Activated naive CD4-positive, alpha-beta T cell treated with anti-CD3 and anti-CD28 coated beads, Interleukin-2, amount 50 U/mL, for 24 hours (primary cell): ENCODE measurements at regions not wholly inside any gene's neighbourhood (a gene's known extent, or its start where the extent isn't known, plus 50 kb on each side); places are given as distances from the start of the nearest gene placed in this dataset.

Experiments
- H3K27ac Mint-ChIP-seq: one replicate; pipeline ENCODE4 v1.8.0; 2021; ENCODE audit warnings: mild to moderate bottlenecking, mixed read lengths
- H3K27me3 Mint-ChIP-seq: one replicate; pipeline ENCODE4 v1.8.0; 2021; ENCODE audit warnings: mixed read lengths
- H3K36me3 Mint-ChIP-seq: one replicate; pipeline ENCODE4 v1.8.0; 2021; ENCODE audit warnings: mixed read lengths
- H3K4me1 Mint-ChIP-seq: one replicate; pipeline ENCODE4 v1.8.0; 2021; ENCODE audit warnings: mixed read lengths
- H3K4me3 Mint-ChIP-seq: one replicate; pipeline ENCODE4 v1.8.0; 2021; ENCODE audit warnings: mild to moderate bottlenecking, mixed read lengths
- H3K9me3 Mint-ChIP-seq: one replicate; pipeline ENCODE4 v1.8.0; 2021; ENCODE audit warnings: mixed read lengths

DNA sequence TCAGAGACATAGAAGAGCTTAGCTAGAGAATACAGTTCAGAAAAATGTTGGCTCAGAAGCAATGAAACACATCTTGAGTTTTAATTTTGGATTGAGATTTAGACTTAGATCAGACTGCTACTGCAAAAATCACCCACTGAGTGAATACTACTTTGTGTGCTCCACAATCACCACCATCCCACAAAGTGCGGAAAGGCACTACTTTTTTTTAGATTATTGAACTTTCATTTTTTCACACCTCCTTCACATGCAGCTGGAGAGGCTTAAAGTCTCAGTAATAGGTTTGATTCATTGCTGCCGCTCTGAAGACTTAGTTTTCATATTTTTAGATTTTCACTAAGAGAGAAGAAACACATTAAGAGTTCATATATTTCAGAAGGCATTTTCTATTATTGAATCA lies 289.9 kb upstream of the PRR20A start:
- Mint-ChIP-seq H3K27ac (no peak overlapping the region), H3K9me3 (no peaks in the 10 kb centered on the region), H3K4me1 (no peaks in the 10 kb centered on the region), H3K36me3 (no peaks in the 10 kb centered on the region), H3K27me3 (no peaks in the 10 kb centered on the region), H3K4me3 (no peak overlapping the region)

DNA sequence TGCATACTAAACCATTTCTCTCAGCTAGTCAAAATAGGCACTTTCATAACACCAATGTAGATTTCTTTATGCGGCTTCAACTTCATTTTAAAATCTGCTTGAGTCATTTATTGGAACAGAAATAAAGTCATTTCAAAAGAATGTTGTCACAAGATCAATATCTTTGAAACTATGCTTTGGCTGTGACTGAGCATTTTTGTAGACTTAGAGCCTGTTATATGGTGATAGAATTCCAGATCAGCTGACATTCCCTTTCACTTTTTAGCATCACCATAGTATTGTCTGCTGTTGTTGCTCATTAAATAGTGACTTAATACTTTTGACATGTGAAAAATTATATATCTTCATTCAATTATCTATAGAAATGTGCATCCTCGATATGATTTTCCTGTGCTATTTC lies 279.2 kb upstream of the PRR20A start:
- H3K9me3 Mint-ChIP-seq = peaks cover 5% of the 10 kb centered on the region
- H3K4me3 Mint-ChIP-seq = no peak overlapping the region
- no peaks in the 10 kb centered on the region for H3K4me1 Mint-ChIP-seq
- H3K27ac Mint-ChIP-seq = no peak overlapping the region
- H3K36me3 Mint-ChIP-seq = no peaks in the 10 kb centered on the region
- H3K27me3 Mint-ChIP-seq = no peaks in the 10 kb centered on the region

DNA sequence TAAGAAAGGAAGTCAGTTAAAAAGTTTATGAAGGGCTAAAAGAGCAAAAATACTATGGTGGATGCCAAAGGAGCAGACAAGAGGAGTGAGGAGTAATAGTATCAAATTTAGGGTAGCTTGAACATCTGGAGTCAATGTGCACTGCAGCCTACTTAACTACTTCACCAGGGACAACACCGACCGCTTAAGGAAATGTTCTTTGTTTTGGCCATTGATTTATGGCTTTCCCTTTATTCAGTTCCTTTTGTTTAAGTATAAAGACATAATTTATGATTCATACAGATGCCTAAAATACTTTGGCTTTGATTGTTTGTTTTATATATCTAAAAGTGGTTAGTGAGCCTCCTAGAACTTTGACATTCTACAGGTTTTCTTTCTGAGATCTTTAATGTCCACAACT lies 276.3 kb upstream of the PRR20A start:
- H3K36me3 Mint-ChIP-seq = no peaks in the 10 kb centered on the region
- no peaks in the 10 kb centered on the region for H3K4me1 Mint-ChIP-seq
- H3K9me3 Mint-ChIP-seq = peaks cover 5% of the 10 kb centered on the region
- no peak overlapping the region for H3K27ac Mint-ChIP-seq
- no peak overlapping the region for H3K4me3 Mint-ChIP-seq
- no peaks in the 10 kb centered on the region for H3K27me3 Mint-ChIP-seq

DNA sequence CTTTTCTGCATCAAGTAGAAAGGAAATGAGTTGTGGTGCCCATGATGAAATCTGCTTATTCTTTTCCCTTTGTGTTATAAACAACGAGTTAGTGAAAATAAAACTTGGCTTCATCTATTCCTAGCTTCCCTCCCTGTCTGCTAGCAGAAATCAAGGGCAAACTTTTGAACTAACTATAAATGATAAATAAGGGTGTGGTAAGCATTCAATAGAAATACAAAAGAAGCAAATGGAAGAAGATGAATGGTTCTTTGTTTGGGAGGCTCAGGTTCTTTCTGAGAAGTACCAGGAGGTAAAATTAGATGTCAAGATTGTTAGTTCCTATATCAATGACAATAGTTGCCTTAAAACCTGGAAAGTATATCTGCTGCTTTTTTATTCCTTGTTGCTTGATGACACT lies 275.3 kb upstream of the PRR20A start:
- Mint-ChIP-seq H3K4me1 (no peaks in the 10 kb centered on the region), H3K4me3 (no peak overlapping the region), H3K27ac (no peak overlapping the region), H3K9me3 (peaks cover 5% of the 10 kb centered on the region), H3K36me3 (no peaks in the 10 kb centered on the region), H3K27me3 (no peaks in the 10 kb centered on the region)

DNA sequence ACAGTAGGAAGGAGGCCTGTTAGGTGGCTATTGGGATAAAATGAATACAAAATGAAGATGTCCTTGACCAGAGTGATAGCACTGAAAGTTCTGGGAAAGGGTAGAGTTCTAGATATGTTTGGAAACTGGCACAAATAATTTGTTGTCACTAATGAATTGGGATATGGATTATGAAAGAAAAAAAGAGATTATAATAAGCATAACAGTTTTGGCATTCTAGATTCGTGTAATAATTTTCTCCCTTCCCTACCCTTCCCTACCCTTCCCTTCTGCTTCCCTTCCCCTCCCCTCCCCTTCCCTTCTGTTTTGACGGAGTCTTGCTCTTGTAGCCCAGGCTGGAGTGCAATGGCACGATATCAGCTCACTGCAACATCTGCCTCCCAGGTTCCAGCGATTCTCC lies 271.0 kb upstream of the PRR20A start:
- Mint-ChIP-seq H3K36me3 (no peaks in the 10 kb centered on the region), H3K4me1 (no peaks in the 10 kb centered on the region), H3K27me3 (no peaks in the 10 kb centered on the region), H3K9me3 (no peaks in the 10 kb centered on the region), H3K4me3 (no peak overlapping the region), H3K27ac (no peak overlapping the region)

DNA sequence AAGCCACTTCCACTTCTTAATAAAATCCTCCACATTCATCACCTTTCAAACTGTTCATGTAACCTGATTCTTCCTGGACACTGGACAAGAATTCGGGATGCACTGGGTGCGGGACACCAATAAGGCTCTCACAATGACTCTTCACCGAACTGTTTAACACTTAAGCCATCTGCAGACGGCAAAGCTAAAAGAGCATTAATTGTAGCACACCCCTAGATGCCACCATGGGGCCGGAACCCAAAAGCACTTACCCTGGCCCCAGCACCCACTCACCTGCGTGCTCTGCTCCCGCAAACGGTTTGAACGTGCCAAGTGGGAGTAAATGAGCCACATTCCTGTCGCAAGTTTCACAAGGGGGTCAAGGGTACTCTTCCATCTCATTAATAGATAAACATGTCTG lies 254.3 kb upstream of the PRR20A start:
- Mint-ChIP-seq H3K36me3 (no peaks in the 10 kb centered on the region), H3K9me3 (peaks cover 9% of the 10 kb centered on the region), H3K27ac (no peak overlapping the region), H3K4me1 (no peaks in the 10 kb centered on the region), H3K4me3 (no peak overlapping the region), H3K27me3 (no peaks in the 10 kb centered on the region)

DNA sequence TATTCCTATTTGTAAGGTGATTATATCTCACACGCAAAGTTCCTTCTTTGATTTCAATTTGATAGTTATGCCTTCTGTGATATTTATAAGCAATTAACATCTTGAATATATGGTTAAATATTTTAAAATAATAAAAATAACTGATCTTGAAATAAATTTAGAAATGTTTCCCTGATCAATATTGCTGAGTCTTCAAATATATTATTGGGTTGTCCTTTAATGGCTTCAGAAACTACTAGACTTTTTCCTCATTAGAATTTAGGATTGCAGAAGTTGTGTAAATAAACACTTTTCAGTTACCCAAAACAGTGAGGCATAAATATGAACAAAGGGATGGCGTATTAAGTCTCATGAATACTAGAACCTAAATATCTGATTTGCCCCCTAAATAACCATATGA lies 252.3 kb upstream of the PRR20A start:
- H3K9me3 Mint-ChIP-seq = peaks cover 12% of the 10 kb centered on the region
- no peaks in the 10 kb centered on the region for H3K36me3 Mint-ChIP-seq
- no peaks in the 10 kb centered on the region for H3K27me3 Mint-ChIP-seq
- H3K27ac Mint-ChIP-seq = no peak overlapping the region
- H3K4me1 Mint-ChIP-seq = no peaks in the 10 kb centered on the region
- no peak overlapping the region for H3K4me3 Mint-ChIP-seq

DNA sequence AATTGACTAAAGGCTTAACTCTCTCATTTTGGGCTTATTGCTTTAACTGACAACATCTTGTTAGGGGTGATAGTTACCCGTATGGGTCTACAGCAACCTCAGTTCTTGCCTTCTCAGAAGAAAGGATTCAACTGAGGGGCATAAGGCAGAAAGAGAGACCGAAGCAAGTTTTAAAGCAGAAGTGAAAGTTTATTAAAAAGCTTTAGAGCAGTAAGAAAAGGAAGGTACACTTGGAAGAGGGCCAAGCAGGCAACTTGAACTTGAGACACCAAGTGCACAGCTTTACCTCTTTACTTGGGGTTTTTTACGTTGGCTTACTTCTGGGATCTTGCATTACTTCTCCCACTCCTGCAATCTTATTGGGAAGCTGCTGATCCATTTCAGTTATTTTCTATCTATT lies 246.9 kb upstream of the PRR20A start:
- no peaks in the 10 kb centered on the region for H3K4me1 Mint-ChIP-seq
- H3K36me3 Mint-ChIP-seq = no peaks in the 10 kb centered on the region
- no peak overlapping the region for H3K4me3 Mint-ChIP-seq
- H3K9me3 Mint-ChIP-seq = peaks cover 11% of the 10 kb centered on the region
- H3K27ac Mint-ChIP-seq = no peak overlapping the region
- no peaks in the 10 kb centered on the region for H3K27me3 Mint-ChIP-seq

DNA sequence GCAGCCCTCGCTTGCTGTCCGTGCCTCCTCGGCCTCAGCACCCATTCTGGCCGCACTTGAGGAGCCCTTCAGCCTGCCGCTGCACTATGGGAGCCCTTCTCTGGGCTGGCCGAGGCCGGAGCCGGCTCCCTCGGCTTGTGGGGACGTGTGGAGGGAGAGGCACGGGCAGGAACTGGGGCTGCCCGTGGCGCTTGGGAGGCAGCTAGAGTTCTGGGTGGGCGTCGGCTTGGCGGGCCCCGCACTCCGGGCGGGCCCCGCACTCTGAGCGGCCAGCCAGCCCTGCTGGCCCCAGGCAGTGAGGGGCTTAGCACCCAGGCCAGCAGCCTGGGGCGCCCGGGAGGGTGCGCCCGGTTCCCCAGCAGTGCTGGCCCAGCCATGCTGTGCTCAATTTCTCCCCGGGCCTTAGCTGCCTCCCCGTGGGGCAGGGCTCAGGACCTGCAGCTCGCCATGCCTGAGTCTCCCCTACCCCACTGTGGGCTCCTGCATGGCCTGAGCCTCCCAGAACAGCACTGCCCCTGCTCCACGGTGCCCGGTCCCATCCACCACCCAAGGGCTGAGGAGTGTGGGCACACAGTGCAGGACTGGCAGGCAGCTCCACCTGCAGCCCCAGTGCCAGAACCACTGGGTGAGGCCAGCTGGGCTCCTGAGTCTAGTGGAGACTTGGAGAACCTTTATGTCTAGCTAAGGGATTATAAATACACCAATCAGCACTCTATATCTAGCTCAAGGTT lies 240.0 kb upstream of the PRR20A start:
- no peaks in the 10 kb centered on the region for H3K36me3 Mint-ChIP-seq

DNA sequence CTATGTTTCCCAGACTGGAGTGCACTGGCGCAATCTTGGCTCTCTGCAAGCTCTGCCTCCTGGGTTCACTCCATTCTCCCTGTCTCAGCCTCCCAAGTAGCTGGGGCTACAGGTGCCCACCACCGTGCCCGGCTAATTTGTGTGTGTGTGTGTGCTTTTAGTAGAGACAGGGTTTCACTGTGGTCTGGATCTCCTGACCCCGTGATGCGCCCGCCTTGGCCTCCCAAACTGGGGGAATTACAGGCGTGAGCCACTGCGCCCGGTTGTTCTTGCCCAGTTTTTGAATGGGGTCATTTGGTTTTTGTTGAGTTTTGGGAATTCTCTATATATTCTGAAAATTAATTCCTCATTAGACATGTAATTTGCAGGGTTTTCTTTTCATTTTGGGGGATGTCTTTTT lies 238.4 kb upstream of the PRR20A start:
- H3K36me3 Mint-ChIP-seq = no peaks in the 10 kb centered on the region
- no peak overlapping the region for H3K4me3 Mint-ChIP-seq
- no peak overlapping the region for H3K27ac Mint-ChIP-seq
- H3K27me3 Mint-ChIP-seq = no peaks in the 10 kb centered on the region
- H3K4me1 Mint-ChIP-seq = no peaks in the 10 kb centered on the region
- no peaks in the 10 kb centered on the region for H3K9me3 Mint-ChIP-seq

More for the DNA sequence above, 240.0 kb upstream of the PRR20A start:
- no peaks in the 10 kb centered on the region for H3K9me3 Mint-ChIP-seq
- H3K4me3 Mint-ChIP-seq = no peak overlapping the region
- no peaks in the 10 kb centered on the region for H3K4me1 Mint-ChIP-seq
- H3K27ac Mint-ChIP-seq = no peak overlapping the region
- H3K27me3 Mint-ChIP-seq = no peaks in the 10 kb centered on the region

DNA sequence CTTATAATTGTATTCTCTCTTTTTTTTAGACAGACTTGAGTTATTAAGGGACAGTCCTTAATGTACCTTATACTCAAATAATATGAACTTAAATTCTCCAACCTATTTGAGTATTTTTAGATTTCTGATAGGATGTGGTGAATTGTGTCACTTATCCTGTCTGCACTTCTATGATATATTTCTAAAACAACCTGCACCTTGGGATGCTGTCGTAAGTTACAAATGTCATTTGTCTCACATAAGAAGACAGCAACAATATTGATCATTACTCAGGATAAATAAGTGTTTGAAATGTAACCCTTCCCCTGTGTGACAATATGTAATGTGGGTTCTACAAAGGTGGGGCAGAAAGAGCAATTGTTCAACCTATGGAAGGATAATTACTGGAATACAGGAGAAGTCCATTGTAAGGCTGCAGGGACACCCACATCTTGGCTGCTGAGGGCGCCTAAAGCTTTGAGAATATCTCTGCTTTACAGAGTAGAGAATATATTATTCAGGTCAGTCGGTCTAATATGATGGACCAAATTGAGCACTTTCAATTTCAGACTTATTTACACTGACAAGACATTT lies 236.9 kb upstream of the PRR20A start:
- H3K9me3 Mint-ChIP-seq = peaks cover 5% of the 10 kb centered on the region
- H3K4me1 Mint-ChIP-seq = no peaks in the 10 kb centered on the region
- no peaks in the 10 kb centered on the region for H3K27me3 Mint-ChIP-seq
- no peak overlapping the region for H3K27ac Mint-ChIP-seq
- no peak overlapping the region for H3K4me3 Mint-ChIP-seq
- H3K36me3 Mint-ChIP-seq = no peaks in the 10 kb centered on the region

DNA sequence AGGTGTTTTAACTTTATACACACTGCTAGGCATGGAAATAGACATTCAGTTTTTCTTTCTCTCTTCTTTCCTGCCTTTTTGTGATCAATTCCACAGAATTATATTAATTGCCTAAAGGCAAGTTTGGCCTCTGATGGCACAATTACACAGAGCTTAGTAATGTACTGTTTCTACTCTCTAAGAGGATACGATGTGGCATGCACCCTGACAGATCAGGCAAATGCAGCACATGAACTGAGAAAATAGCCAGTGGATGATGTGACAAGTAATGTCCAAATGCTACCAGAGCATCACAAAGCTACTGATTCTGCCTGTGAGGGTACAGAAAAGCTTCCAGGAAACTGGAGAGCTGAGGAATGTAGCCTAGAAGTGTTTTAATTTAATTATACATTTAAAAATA lies 233.8 kb upstream of the PRR20A start:
- no peaks in the 10 kb centered on the region for H3K27me3 Mint-ChIP-seq
- no peaks in the 10 kb centered on the region for H3K4me1 Mint-ChIP-seq
- no peaks in the 10 kb centered on the region for H3K36me3 Mint-ChIP-seq
- H3K4me3 Mint-ChIP-seq = no peak overlapping the region
- no peak overlapping the region for H3K27ac Mint-ChIP-seq
- peaks cover 5% of the 10 kb centered on the region for H3K9me3 Mint-ChIP-seq

DNA sequence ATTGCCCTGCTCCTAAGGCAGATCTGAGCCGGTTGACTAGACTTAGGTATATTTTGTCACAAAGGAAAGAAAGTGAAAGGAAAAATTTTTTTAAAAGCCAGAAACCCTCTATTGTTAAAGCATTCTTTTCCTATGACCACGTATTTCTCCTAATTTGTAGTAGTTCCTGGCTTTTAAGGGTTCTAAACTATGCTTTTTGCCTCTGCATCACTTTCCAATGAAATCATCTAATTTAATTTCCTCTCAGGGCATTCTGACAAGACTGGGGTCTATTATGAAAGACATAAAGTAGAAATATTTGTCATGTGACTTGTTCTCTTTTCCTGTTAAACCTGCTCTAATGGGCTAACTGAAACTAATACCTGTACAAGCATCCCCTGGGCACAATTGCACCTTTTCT lies 233.0 kb upstream of the PRR20A start:
- H3K9me3 Mint-ChIP-seq = peaks cover 5% of the 10 kb centered on the region
- no peak overlapping the region for H3K27ac Mint-ChIP-seq
- no peaks in the 10 kb centered on the region for H3K27me3 Mint-ChIP-seq
- H3K4me1 Mint-ChIP-seq = no peaks in the 10 kb centered on the region
- no peaks in the 10 kb centered on the region for H3K36me3 Mint-ChIP-seq
- no peak overlapping the region for H3K4me3 Mint-ChIP-seq

DNA sequence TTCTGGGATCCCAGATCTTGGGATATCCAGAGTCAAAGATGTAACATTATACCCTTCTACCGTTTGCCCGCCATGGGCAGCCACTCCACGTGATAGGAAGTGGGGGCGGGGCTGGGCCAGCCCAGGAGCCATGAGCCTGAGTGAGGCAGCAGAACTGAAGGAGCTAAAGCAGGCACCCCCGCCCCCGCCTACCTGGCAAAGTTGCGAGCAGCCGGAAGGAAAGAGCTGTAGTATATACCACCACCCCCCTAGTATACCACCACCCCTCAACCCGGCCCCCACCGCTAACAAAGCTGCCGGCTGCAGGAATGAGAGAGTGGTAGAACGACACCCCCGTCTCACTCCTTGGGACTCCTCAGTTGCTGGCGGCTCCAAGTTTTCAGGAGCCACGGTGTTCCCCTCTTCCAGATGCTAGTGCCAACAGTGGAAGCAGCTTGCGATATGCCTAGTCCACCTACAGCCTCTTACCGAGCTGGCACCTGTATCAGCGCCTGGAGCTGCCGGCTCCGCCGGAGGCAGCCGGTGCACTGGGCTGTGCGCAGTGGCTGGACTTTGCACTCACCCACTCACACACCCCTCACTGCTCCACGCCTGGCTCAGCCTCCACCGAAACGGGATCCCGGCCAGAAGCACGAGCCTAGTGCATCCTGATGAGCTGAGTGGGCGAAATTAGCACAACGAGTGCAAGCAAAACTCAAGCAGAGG lies 230.7 kb upstream of the PRR20A start:
- Mint-ChIP-seq H3K36me3 (no peaks in the 10 kb centered on the region), H3K4me3 (no peak overlapping the region), H3K27ac (no peak overlapping the region), H3K9me3 (peaks cover 5% of the 10 kb centered on the region), H3K4me1 (no peaks in the 10 kb centered on the region), H3K27me3 (no peaks in the 10 kb centered on the region)

DNA sequence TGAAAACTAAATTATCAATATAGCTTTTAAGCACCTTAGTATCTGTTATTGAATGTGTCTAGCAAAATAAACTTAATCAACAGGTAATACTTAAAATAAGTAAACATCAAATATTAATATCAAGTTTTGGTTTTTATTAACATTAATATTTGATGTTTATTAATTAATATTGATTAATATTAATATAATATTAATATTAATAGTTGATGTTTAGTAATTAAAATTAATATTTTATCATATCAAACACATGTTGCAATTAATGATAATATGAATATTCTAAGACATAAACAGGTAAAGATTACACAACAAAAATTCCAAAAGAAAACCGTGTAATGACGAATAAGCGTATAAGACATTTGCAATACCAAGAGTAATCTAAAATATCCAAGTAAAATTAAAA lies 222.8 kb upstream of the PRR20A start:
- Mint-ChIP-seq H3K27ac (no peak overlapping the region), H3K27me3 (no peaks in the 10 kb centered on the region), H3K9me3 (peaks cover 7% of the 10 kb centered on the region), H3K36me3 (no peaks in the 10 kb centered on the region), H3K4me1 (no peaks in the 10 kb centered on the region), H3K4me3 (no peak overlapping the region)

DNA sequence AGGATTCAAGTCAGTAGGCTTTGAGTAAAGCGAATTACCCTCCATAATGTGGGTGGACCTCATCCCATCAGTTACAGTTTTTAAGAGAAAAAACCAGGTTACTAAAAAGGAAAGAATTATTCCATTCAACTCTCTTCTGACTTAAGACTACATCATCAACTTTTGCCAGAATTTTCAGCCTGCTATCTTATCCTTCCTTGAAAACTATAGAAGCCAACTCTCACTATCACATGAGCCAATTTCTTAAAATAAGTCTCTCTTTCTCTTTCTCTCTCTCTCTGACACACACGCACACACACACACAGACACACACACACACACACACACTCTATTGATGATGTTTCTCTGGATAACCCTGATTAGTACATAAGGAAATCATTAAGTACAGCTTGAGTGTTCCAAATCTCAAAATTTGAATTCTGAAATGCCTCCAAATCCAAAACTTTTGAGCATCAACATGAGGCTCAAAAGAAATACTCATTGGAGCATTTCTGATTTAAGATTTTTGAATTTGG lies 217.0 kb upstream of the PRR20A start:
- Mint-ChIP-seq H3K27me3 (no peaks in the 10 kb centered on the region), H3K9me3 (peaks cover 12% of the 10 kb centered on the region), H3K4me3 (no peak overlapping the region), H3K27ac (no peak overlapping the region), H3K36me3 (no peaks in the 10 kb centered on the region), H3K4me1 (no peaks in the 10 kb centered on the region)
